Epithelial cell of proximal tubule (primary cell): ENCODE measurements at regions not wholly inside any gene's neighbourhood (a gene's known extent, or its start where the extent isn't known, plus 50 kb on each side); places are given as distances from the start of the nearest gene placed in this dataset.
"Not testable (repeated sequence)": the region's sequence is repeated elsewhere in the genome, so short reads cannot be mapped to it uniquely, and the experiment has no call there.

Experiments used
- DNase-seq: peaks from one replicate; pipeline ENCODE4 v3.0.0-alpha.2; 2011; ENCODE audit warnings: low read depth
- H3K4me3 ChIP-seq: 2 replicates; pipeline ENCODE4 v1.5.1; 2011; ENCODE audit warnings: low read depth, mild to moderate bottlenecking, low read length
- CTCF ChIP-seq: conservative IDR thresholded peaks from 2 replicates; pipeline ENCODE4 v1.5.1; 2012; ENCODE audit warnings: low read depth, mild to moderate bottlenecking, low read length

GRCh38 chr9:22217254-22217653 is 208.1 kb upstream of the CDKN2B start:
- H3K4me3 ChIP-seq: no peak overlapping the region
- DNase-seq: no peak
- no peak for TF ChIP-seq CTCF

- H3K4me3 ChIP-seq, DNase-seq: not testable (repeated sequence)
Measured at GRCh38 chr9:22225856-22226255, 216.8 kb upstream of the CDKN2B start.

GRCh38 chr9:22227986-22228385 is 218.6 kb upstream of the DMRTA1 start:
- H3K4me3 ChIP-seq: no peak overlapping the region
- TF ChIP-seq CTCF: no peak
- DNase-seq: no peak

GRCh38 chr9:22228542-22228941 is 218.1 kb upstream of the DMRTA1 start:
- peak; percentile 44 for TF ChIP-seq CTCF
- no peak for DNase-seq
- no peak overlapping the region for H3K4me3 ChIP-seq

GRCh38 chr9:22229069-22229468 is 217.6 kb upstream of the DMRTA1 start:
- no peak for DNase-seq
- no peak overlapping the region for H3K4me3 ChIP-seq
- no peak for TF ChIP-seq CTCF

- DNase-seq, H3K4me3 ChIP-seq: not testable (repeated sequence)
Measured at GRCh38 chr9:22231309-22231708, 215.3 kb upstream of the DMRTA1 start.

- H3K4me3 ChIP-seq: no peak overlapping the region
- DNase-seq: no peak
- TF ChIP-seq CTCF: no peak
Measured at GRCh38 chr9:22232971-22233370, 213.7 kb upstream of the DMRTA1 start.

GRCh38 chr9:22237497-22238363 is 208.9 kb upstream of the DMRTA1 start:
- no peak for TF ChIP-seq CTCF
- DNase-seq: peak; percentile 84
- no peak overlapping the region for H3K4me3 ChIP-seq
